HG02763 (cell line): ENCODE measurements at regions not wholly inside any gene's neighbourhood (a gene's known extent, or its start where the extent isn't known, plus 50 kb on each side); places are given as distances from the start of the nearest gene placed in this dataset.

Experiments used
- ATAC-seq: cut with Tn5 transposase; IDR thresholded peaks from one replicate; pipeline ENCODE4 v1.9.1; 2021; ENCODE audit warnings: mild to moderate bottlenecking, moderate library complexity; ENCODE audit not compliant: unreplicated experiment

- no peak for ATAC-seq
Measured at GRCh38 chr2:212712991-212713390, 174.4 kb upstream of the ERBB4 start.

- ATAC-seq = no peak
Measured at GRCh38 chr2:212712466-212712865, 173.9 kb upstream of the ERBB4 start.

GRCh38 chr2:212711856-212712255 is 173.3 kb upstream of the ERBB4 start:
- no peak for ATAC-seq

GRCh38 chr2:212709280-212709679 is 170.7 kb upstream of the ERBB4 start:
- no peak for ATAC-seq

GRCh38 chr2:212708355-212708754 is 169.8 kb upstream of the ERBB4 start:
- no peak for ATAC-seq

GRCh38 chr2:212695426-212695825 is 156.8 kb upstream of the ERBB4 start:
- no peak for ATAC-seq

GRCh38 chr2:212694398-212694797 is 155.8 kb upstream of the ERBB4 start:
- ATAC-seq = no peak

GRCh38 chr2:212692466-212692865 is 153.9 kb upstream of the ERBB4 start:
- ATAC-seq = no peak

- peak; percentile 53 for ATAC-seq
Measured at GRCh38 chr2:212686285-212686895, 147.8 kb upstream of the ERBB4 start.

GRCh38 chr2:212683346-212684097 is 144.9 kb upstream of the ERBB4 start:
- ATAC-seq = no peak

- ATAC-seq = no peak
Measured at GRCh38 chr2:212682937-212683336, 144.3 kb upstream of the ERBB4 start.

GRCh38 chr2:212677466-212677865 is 138.9 kb upstream of the ERBB4 start:
- no peak for ATAC-seq

- ATAC-seq = no peak
Measured at GRCh38 chr2:212672186-212672585, 133.6 kb upstream of the ERBB4 start.

- ATAC-seq = no peak
Measured at GRCh38 chr2:212669761-212670160, 131.2 kb upstream of the ERBB4 start.

GRCh38 chr2:212667751-212668316 is 129.2 kb upstream of the ERBB4 start:
- no peak for ATAC-seq

- ATAC-seq = no peak
Measured at GRCh38 chr2:212665948-212666347, 127.3 kb upstream of the ERBB4 start.

- no peak for ATAC-seq
Measured at GRCh38 chr2:212659441-212659840, 120.8 kb upstream of the ERBB4 start.

GRCh38 chr2:212649646-212650045 is 111.0 kb upstream of the ERBB4 start:
- ATAC-seq = no peak

GRCh38 chr2:212646698-212647366 is 108.2 kb upstream of the ERBB4 start:
- ATAC-seq = no peak

GRCh38 chr2:212644195-212644837 is 105.7 kb upstream of the ERBB4 start:
- no peak for ATAC-seq

GRCh38 chr2:212640428-212640827 is 101.8 kb upstream of the ERBB4 start:
- no peak for ATAC-seq
